OCI-LY1 (cell line): ENCODE measurements at regions not wholly inside any gene's neighbourhood (a gene's known extent, or its start where the extent isn't known, plus 50 kb on each side); places are given as distances from the start of the nearest gene placed in this dataset.

Experiments used
- H2AFZ ChIP-seq: fragments of 200-600 bp; sonication (generic), shearing (Covaris generic); 2 replicates; pipeline ENCODE4 v1.6.0; 2014; ENCODE audit warnings: antibody characterized with exemption, mild to moderate bottlenecking, low read length
- H3F3A ChIP-seq: fragments of 200-600 bp; sonication (generic), shearing (Covaris generic); 2 replicates; pipeline ENCODE4 v1.6.0; 2014; ENCODE audit warnings: mild to moderate bottlenecking, antibody characterized with exemption, low read length, moderate library complexity; ENCODE audit not compliant: insufficient read depth
- H3K27ac ChIP-seq: fragments of 200-600 bp; sonication (generic); 2 replicates; pipeline ENCODE4 v1.5.1; 2014; ENCODE audit warnings: low read length, mixed run types, mild to moderate bottlenecking, low read depth; ENCODE audit not compliant: poor library complexity, severe bottlenecking
- H3K27me3 ChIP-seq: fragments of 200-600 bp; sonication (generic); 2 replicates; pipeline ENCODE4 v1.6.0; 2014; ENCODE audit warnings: antibody characterized with exemption, mild to moderate bottlenecking, low read length, moderate library complexity; ENCODE audit not compliant: insufficient read depth
- H3K36me3 ChIP-seq: fragments of 200-600 bp; sonication (generic); 2 replicates; pipeline ENCODE4 v1.6.1; 2014; ENCODE audit warnings: mild to moderate bottlenecking, antibody characterized with exemption, low read length, moderate library complexity, mixed read lengths; ENCODE audit not compliant: insufficient read depth
- H3K4me1 ChIP-seq: fragments of 200-600 bp; sonication (generic); 2 replicates; pipeline ENCODE4 v1.5.1; 2014; ENCODE audit warnings: mild to moderate bottlenecking, low read length, moderate library complexity; ENCODE audit not compliant: insufficient read depth, severe bottlenecking
- H3K4me2 ChIP-seq: fragments of 200-600 bp; sonication (generic), shearing (Covaris generic); 2 replicates; pipeline ENCODE4 v1.6.1; 2014; ENCODE audit warnings: low read length
- H3K4me3 ChIP-seq: fragments of 200-600 bp; sonication (generic); 2 replicates; pipeline ENCODE4 v1.5.1; 2014; ENCODE audit warnings: low read length, low read depth, mild to moderate bottlenecking, mixed read lengths; ENCODE audit not compliant: poor library complexity, severe bottlenecking
- H3K79me2 ChIP-seq: fragments of 200-600 bp; shearing (Covaris generic); 2 replicates; pipeline ENCODE4 v1.6.1; 2016; ENCODE audit warnings: mixed run types, low read length, mixed read lengths; ENCODE audit not compliant: insufficient read depth
- H3K9ac ChIP-seq: fragments of 200-600 bp; sonication (generic), shearing (Covaris generic); 2 replicates; pipeline ENCODE4 v1.6.1; 2014; ENCODE audit warnings: mild to moderate bottlenecking, low read length, mixed read lengths
- H3K9me2 ChIP-seq: fragments of 200-600 bp; sonication (generic), shearing (Covaris generic); 2 replicates; pipeline ENCODE4 v1.6.1; 2014; ENCODE audit warnings: low read depth, mild to moderate bottlenecking, low read length, mixed read lengths
- H3K9me3 ChIP-seq: fragments of 200-600 bp; shearing (Covaris generic); 2 replicates; pipeline ENCODE4 v1.6.1; 2014; ENCODE audit warnings: low read length, mixed read lengths
- H4K20me1 ChIP-seq: fragments of 200-600 bp; sonication (generic), shearing (Covaris generic); 2 replicates; pipeline ENCODE4 v1.6.0; 2016; ENCODE audit warnings: mild to moderate bottlenecking, low read length; ENCODE audit not compliant: insufficient read depth
- EZH2 ChIP-seq: fragments of 200-600 bp; sonication (generic), shearing (Covaris generic); IDR thresholded peaks from 2 replicates; pipeline ENCODE4 v1.8.0; 2017; ENCODE audit warnings: borderline replicate concordance, mixed run types, mild to moderate bottlenecking, antibody characterized with exemption, low read length, moderate library complexity, mixed read lengths
- TF ChIP-seq, protein P1 (sequence below): fragments of 200-600 bp; sonication (generic), shearing (Covaris generic); IDR thresholded peaks from 2 replicates; pipeline ENCODE4 v1.5.1; 2017; ENCODE audit warnings: mild to moderate bottlenecking, antibody characterized with exemption, low read length, moderate library complexity, mixed read lengths

DNA sequence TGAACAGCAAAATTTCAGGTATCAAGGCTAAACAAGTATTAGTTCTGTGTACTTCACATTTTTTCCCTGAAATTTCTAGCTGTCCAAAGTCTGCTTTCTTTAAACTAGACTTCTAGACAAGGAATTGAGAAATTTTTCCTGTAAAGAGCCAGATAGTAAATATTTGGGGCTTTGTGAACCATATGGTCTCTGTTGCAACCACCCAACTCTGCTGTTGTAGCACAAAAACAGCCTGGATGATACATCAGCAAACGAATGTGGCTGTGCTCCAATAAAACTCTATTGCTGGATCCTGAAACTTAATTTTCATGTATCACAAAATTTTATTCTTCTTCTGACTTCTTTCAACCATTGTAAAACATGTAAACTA lies 96.0 kb upstream of the SLC38A4 start:
- Histone ChIP-seq H3K79me2 (no peaks in the 10 kb centered on the region), H3K9me3 (no peaks in the 10 kb centered on the region), H3K4me2 (no peak overlapping the region), H3K27ac (no peak overlapping the region), H4K20me1 (no peaks in the 10 kb centered on the region), H2AFZ (no peak overlapping the region), H3K27me3 (no peaks in the 10 kb centered on the region), H3F3A (no peaks in the 10 kb centered on the region), H3K36me3 (no peaks in the 10 kb centered on the region), H3K9ac (no peak overlapping the region), H3K4me1 (no peaks in the 10 kb centered on the region), H3K9me2 (no peaks in the 10 kb centered on the region), H3K4me3 (no peak overlapping the region)
- TF ChIP-seq, protein P1, sequence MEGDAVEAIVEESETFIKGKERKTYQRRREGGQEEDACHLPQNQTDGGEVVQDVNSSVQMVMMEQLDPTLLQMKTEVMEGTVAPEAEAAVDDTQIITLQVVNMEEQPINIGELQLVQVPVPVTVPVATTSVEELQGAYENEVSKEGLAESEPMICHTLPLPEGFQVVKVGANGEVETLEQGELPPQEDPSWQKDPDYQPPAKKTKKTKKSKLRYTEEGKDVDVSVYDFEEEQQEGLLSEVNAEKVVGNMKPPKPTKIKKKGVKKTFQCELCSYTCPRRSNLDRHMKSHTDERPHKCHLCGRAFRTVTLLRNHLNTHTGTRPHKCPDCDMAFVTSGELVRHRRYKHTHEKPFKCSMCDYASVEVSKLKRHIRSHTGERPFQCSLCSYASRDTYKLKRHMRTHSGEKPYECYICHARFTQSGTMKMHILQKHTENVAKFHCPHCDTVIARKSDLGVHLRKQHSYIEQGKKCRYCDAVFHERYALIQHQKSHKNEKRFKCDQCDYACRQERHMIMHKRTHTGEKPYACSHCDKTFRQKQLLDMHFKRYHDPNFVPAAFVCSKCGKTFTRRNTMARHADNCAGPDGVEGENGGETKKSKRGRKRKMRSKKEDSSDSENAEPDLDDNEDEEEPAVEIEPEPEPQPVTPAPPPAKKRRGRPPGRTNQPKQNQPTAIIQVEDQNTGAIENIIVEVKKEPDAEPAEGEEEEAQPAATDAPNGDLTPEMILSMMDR, result no peak
- no peak for TF ChIP-seq EZH2

- no peak overlapping the region for H3K9ac ChIP-seq
These were observed 100.7 kb upstream of the SLC38A4 start for GRCh38 chr12:46926526-46926925.

GRCh38 chr12:46930101-46930500 lies 104.3 kb upstream of the SLC38A4 start:
- H3K4me1 ChIP-seq, result no peaks in the 10 kb centered on the region
- no peak overlapping the region for H2AFZ ChIP-seq
- H3K79me2 ChIP-seq, result no peaks in the 10 kb centered on the region
- no peaks in the 10 kb centered on the region for H3K9me2 ChIP-seq
- H3K9me3 ChIP-seq, result no peaks in the 10 kb centered on the region
- H4K20me1 ChIP-seq, result no peaks in the 10 kb centered on the region
- no peak overlapping the region for H3K9ac ChIP-seq
- H3K4me2 ChIP-seq, result no peak overlapping the region
- no peak for TF ChIP-seq EZH2
- TF ChIP-seq, protein P1, result no peak
- no peaks in the 10 kb centered on the region for H3K36me3 ChIP-seq
- H3F3A ChIP-seq, result no peaks in the 10 kb centered on the region
- H3K4me3 ChIP-seq, result no peak overlapping the region
- H3K27ac ChIP-seq, result no peak overlapping the region
- H3K27me3 ChIP-seq, result no peaks in the 10 kb centered on the region

More at GRCh38 chr12:46926526-46926925, 100.7 kb upstream of the SLC38A4 start:
- Histone ChIP-seq H3K36me3 (no peaks in the 10 kb centered on the region), H3K4me3 (no peak overlapping the region), H3K79me2 (no peaks in the 10 kb centered on the region), H3K9me2 (no peaks in the 10 kb centered on the region), H3K4me1 (no peaks in the 10 kb centered on the region), H3F3A (no peaks in the 10 kb centered on the region), H3K4me2 (no peak overlapping the region), H3K9me3 (no peaks in the 10 kb centered on the region), H3K27ac (no peak overlapping the region), H2AFZ (no peak overlapping the region), H3K27me3 (no peaks in the 10 kb centered on the region), H4K20me1 (no peaks in the 10 kb centered on the region)
- TF ChIP-seq, protein P1, result no peak
- TF ChIP-seq EZH2, result no peak
